ENCODE measurements at regions not wholly inside any gene's neighbourhood (a gene's known extent, or its start where the extent isn't known, plus 50 kb on each side); places are given as distances from the start of the nearest gene placed in this dataset.

DNA sequence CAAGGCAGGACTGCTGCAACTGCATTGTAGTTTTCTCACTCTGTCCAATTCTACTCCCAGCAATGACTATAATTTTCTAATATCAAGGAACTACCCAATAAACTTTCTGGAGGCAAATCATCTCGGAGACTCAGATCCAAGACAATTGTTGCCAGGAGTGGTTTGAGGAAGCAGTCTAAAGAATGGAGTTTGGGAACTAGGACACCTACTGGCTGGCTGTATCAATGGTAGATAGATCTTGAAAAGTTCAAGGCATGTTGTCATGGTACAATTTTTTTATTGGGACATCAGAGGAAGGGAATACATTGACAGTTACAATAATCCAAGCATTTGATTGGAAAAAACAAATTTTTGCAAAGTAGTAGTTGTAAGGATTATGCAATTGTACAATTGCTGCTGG is 648.3 kb upstream of the SLITRK6 start:
- H3K27ac ChIP-seq, result no peak overlapping the region
- no peak overlapping the region for H3K9ac ChIP-seq (ENCODE audit: low read depth in 2 of 2, low read length in 2 of 2)
- H3K36me3 ChIP-seq, result no peaks in the 10 kb centered on the region
- no peaks in the 10 kb centered on the region for H3K4me1 ChIP-seq
- H3K27me3 ChIP-seq, result no peaks in the 10 kb centered on the region
- DNase-seq, result no peak
- TF ChIP-seq, protein P1, sequence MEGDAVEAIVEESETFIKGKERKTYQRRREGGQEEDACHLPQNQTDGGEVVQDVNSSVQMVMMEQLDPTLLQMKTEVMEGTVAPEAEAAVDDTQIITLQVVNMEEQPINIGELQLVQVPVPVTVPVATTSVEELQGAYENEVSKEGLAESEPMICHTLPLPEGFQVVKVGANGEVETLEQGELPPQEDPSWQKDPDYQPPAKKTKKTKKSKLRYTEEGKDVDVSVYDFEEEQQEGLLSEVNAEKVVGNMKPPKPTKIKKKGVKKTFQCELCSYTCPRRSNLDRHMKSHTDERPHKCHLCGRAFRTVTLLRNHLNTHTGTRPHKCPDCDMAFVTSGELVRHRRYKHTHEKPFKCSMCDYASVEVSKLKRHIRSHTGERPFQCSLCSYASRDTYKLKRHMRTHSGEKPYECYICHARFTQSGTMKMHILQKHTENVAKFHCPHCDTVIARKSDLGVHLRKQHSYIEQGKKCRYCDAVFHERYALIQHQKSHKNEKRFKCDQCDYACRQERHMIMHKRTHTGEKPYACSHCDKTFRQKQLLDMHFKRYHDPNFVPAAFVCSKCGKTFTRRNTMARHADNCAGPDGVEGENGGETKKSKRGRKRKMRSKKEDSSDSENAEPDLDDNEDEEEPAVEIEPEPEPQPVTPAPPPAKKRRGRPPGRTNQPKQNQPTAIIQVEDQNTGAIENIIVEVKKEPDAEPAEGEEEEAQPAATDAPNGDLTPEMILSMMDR (IDR thresholded peaks at IDR 0.05), result no peak
- intact Hi-C loops (cut with DNase I), result no loop called here
- H3K4me3 ChIP-seq, result no peak overlapping the region
- H3K9me3 ChIP-seq, result no peaks in the 10 kb centered on the region

DNA sequence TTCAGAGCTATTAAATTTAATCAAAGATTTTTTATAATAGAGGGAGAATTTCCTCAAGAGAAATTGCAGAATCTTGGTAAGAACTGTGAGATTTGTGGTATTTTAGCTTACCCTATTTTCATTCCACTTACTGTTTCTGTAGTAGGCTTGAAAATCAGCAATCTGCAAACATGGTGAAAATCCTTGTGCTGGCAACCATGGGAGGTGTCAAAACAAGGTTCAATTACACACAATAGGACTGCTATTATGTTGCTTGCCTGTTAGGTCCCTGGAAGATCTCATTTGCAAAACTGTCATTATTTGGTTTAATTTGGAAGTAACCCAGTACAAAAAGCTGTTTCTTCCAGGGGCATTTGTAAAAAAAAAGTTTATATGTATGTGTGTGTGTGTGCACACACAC is 662.8 kb upstream of the SLITRK6 start:
- TF ChIP-seq, protein P1 (IDR thresholded peaks at IDR 0.05), result no peak
- DNase-seq, result no peak
- intact Hi-C loops (cut with DNase I), result no loop called here
- Histone ChIP-seq H3K4me1 (no peaks in the 10 kb centered on the region), H3K9me3 (no peaks in the 10 kb centered on the region), H3K4me3 (no peak overlapping the region), H3K27me3 (no peaks in the 10 kb centered on the region), H3K9ac (ENCODE audit: low read depth in 2 of 2, low read length in 2 of 2) (no peak overlapping the region), H3K27ac (no peak overlapping the region), H3K36me3 (no peaks in the 10 kb centered on the region)

DNA sequence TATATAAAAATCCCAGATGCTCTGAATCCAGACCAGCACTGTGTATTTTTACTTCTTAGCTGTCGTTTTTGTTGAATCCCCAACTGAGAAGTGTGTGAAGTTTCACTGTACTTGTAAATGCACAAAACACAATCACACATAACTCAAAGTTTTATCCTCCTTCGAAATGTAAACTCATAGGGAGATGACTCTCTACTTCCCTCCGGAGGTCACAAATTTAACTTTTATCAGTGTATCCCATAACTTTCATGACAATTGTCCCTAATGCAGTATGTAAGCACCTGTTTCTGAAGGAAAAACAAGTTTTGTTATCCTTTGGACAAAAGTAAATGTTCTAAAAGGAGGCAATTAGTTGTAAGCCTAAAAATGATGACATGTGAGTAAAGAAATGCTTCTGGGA is 665.0 kb upstream of the SLITRK6 start:
- no peaks in the 10 kb centered on the region for H3K27me3 ChIP-seq
- H3K9ac ChIP-seq (ENCODE audit: low read depth in 2 of 2, low read length in 2 of 2), result no peak overlapping the region
- H3K36me3 ChIP-seq, result no peaks in the 10 kb centered on the region
- no peaks in the 10 kb centered on the region for H3K4me1 ChIP-seq
- TF ChIP-seq, protein P1 (IDR thresholded peaks at IDR 0.05), result no peak
- intact Hi-C loops (cut with DNase I), result no loop called here
- no peaks in the 10 kb centered on the region for H3K9me3 ChIP-seq
- DNase-seq, result no peak
- H3K4me3 ChIP-seq, result no peak overlapping the region
- no peak overlapping the region for H3K27ac ChIP-seq

DNA sequence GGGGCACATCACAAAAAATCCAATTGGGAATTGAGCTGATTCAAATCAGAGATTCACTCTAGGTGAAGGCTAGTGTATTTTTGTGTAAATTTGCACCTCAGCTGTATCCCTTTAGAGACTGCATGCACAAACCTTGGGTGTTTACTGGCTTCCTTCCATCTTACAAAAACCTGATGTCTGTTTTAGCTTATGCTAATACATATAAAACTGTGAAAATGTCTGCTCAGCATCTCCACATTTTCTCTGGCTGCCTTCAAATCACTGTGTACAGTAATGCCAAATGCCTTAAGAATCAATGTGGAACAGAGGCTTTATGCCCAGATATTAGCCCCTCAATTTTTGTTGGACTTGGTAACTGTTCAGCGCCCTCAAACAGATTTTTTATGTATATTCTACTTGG is 675.8 kb upstream of the SLITRK6 start:
- TF ChIP-seq, protein P1 (IDR thresholded peaks at IDR 0.05), result no peak
- no peak overlapping the region for H3K9ac ChIP-seq (ENCODE audit: low read depth in 2 of 2, low read length in 2 of 2)
- DNase-seq, result no peak
- no peak overlapping the region for H3K4me3 ChIP-seq
- peaks cover under 1% of the 10 kb centered on the region for H3K9me3 ChIP-seq
- H3K27ac ChIP-seq, result no peak overlapping the region
- H3K36me3 ChIP-seq, result no peaks in the 10 kb centered on the region
- intact Hi-C loops (cut with DNase I), result no loop called here
- no peaks in the 10 kb centered on the region for H3K27me3 ChIP-seq
- H3K4me1 ChIP-seq, result no peaks in the 10 kb centered on the region

DNA sequence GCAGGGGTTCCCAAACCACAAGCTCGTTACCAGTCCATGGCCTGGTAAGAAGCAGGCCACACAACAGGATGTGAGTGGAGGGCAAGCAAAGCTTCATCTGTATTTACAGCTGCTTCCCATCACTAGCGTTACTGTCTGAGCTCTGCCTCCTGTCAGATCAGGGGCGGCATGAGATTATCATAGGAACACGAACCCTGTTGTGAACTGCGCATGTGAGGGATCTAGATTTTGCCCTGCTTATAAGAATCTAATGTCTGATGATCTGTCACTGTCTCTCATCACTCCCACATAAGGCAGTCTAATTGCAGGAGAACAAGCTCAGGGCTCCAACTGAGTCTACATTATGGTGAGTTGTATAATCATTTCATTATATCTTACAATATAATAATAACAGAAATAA is 677.4 kb upstream of the SLITRK6 start:
- no peaks in the 10 kb centered on the region for H3K4me1 ChIP-seq
- TF ChIP-seq, protein P1 (IDR thresholded peaks at IDR 0.05), result no peak
- DNase-seq, result no peak
- no peak overlapping the region for H3K9ac ChIP-seq (ENCODE audit: low read depth in 2 of 2, low read length in 2 of 2)
- intact Hi-C loops (cut with DNase I), result no loop called here
- H3K27me3 ChIP-seq, result no peaks in the 10 kb centered on the region
- H3K9me3 ChIP-seq, result no peaks in the 10 kb centered on the region
- no peak overlapping the region for H3K4me3 ChIP-seq
- H3K27ac ChIP-seq, result no peak overlapping the region
- H3K36me3 ChIP-seq, result no peaks in the 10 kb centered on the region

DNA sequence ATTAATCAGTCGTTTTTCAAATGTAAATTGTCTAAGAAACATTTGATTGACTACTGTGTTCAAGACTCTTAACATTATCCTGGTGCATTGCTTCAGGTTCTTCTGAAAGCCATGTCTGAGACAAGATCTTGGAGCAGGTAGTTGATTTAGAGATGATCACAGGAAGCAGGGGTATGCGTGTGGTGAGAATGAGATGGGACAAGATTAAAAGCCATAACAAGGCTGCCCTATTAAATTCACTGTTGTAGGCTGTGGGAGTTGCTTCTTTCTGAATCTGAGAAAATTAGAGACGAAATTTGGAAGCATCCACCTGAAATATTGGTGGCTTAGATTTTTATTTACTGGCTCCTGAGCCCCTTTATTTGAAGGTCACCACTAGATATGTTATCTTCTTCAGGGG is 687.4 kb upstream of the SLITRK6 start:
- no peaks in the 10 kb centered on the region for H3K9me3 ChIP-seq
- intact Hi-C loops (cut with DNase I), result no loop called here
- TF ChIP-seq, protein P1 (IDR thresholded peaks at IDR 0.05), result no peak
- H3K36me3 ChIP-seq, result no peaks in the 10 kb centered on the region
- DNase-seq, result no peak
- H3K27me3 ChIP-seq, result no peaks in the 10 kb centered on the region
- no peak overlapping the region for H3K27ac ChIP-seq
- H3K4me1 ChIP-seq, result no peaks in the 10 kb centered on the region
- no peak overlapping the region for H3K4me3 ChIP-seq
- H3K9ac ChIP-seq (ENCODE audit: low read depth in 2 of 2, low read length in 2 of 2), result no peak overlapping the region

Data from colonic mucosa (tissue), 4 donors.